Stimulated activated CD4-positive, alpha-beta T cell treated with anti-CD3 and anti-CD28 coated beads, TNF-alpha, amount 100 ng/mL, for 4 hours (primary cell): ENCODE measurements at regions not wholly inside any gene's neighbourhood (a gene's known extent, or its start where the extent isn't known, plus 50 kb on each side); places are given as distances from the start of the nearest gene placed in this dataset.

Source experiments
- DNase-seq, 3 experiments: peaks; one replicate each; pipeline ENCODE4 v3.0.0-alpha.2; 2020; ENCODE audit warnings: low read depth in 3 of 3

GRCh38 chr3:157807280-157807679, 298.9 kb downstream of the SHOX2 start:
- no peak for DNase-seq

GRCh38 chr3:157805538-157805937, 300.7 kb downstream of the SHOX2 start:
- DNase-seq = no peak

- DNase-seq = no peak
Observed at GRCh38 chr3:157794771-157795170, 291.6 kb upstream of the VEPH1 start.

GRCh38 chr3:157793745-157794144, 290.5 kb upstream of the VEPH1 start:
- DNase-seq = no peak

- no peak for DNase-seq
Observed at GRCh38 chr3:157789162-157789561, 285.9 kb upstream of the VEPH1 start.

- DNase-seq = no peak
Observed at GRCh38 chr3:157786618-157787017, 283.4 kb upstream of the VEPH1 start.

GRCh38 chr3:157786211-157786610, 283.0 kb upstream of the VEPH1 start:
- DNase-seq = no peak

- no peak for DNase-seq
Observed at GRCh38 chr3:157785102-157785826, 282.0 kb upstream of the VEPH1 start.

- DNase-seq = no peak
Observed at GRCh38 chr3:157782236-157782635, 279.0 kb upstream of the VEPH1 start.

DNA sequence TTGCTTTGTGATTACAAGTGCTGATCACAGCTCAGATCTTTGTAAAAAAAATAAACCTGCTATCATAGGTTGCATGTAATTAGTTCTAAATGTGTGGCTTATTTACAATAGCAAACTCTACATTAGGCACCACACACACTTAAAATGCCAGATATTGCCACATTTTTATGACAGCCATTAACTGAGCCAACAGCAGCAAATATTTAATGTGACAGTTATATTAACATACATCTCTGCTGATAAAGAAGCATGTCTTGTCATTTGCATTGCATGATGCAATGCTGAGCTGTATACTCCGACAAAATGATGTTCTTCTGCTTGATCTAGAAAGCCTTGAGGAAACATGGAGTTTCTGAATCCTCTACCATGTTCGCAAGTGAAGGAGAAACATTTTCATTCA, 273.6 kb upstream of the VEPH1 start:
- DNase-seq = no peak

DNA sequence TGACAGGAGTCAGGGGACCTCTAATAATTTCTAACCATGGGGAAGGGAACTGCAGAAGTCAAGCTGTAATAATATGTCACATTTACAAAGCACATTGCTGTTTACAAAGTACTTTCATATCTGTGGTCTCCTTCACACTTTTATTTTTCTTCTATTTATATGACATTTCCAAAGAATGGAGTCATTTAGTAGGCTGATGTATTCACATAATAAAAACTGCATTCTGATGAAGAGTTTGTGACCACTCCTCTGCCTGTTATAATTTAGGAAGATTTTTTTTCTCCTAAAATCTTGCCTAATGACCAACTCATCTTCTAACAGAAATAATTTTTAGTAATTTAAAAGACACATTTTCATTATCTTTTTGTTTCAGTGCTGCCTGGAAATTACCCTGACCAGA, 272.2 kb upstream of the VEPH1 start:
- no peak for DNase-seq

GRCh38 chr3:157769378-157769777, 266.2 kb upstream of the VEPH1 start:
- DNase-seq = no peak

DNA sequence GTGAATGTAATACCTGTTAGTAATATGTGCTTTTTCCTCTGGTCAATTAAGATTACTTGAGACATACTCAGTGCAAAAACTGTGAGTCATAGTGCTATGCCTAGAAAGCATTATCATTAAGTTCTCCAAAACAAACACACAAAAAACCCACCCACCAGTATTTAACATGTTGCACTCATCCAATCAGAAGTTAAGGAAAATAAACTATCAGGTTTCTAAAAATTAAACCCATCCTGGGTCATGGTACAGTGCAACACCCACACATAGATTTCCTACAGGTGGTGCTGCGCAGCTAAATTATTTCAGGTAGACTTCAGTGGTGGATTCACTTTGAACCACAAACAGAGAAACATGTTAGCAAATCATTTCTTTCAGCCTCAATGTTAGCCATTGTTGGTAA, 264.4 kb upstream of the VEPH1 start:
- no peak for DNase-seq

DNA sequence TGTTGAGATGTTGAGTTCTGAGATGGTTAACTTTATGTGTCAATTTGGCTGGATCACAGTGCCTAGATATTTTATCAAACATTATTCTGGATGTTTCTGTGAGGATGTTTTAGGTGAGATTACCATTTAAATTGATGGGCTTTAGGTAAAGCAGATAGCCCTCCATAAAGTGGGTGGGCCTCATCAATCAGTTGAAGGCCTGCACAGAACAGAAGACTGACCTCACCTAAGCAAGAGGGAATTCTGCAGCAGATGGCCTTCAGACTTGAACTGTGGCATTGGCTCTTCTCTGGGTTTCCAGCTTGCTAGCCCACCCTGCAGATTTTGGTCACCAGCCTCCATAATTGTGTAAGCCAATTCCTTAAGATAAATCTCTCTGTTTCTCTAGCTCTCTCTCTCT, 260.4 kb upstream of the VEPH1 start:
- no peak for DNase-seq

- no peak for DNase-seq
Observed at GRCh38 chr3:157759311-157759710, 256.1 kb upstream of the VEPH1 start.

DNA sequence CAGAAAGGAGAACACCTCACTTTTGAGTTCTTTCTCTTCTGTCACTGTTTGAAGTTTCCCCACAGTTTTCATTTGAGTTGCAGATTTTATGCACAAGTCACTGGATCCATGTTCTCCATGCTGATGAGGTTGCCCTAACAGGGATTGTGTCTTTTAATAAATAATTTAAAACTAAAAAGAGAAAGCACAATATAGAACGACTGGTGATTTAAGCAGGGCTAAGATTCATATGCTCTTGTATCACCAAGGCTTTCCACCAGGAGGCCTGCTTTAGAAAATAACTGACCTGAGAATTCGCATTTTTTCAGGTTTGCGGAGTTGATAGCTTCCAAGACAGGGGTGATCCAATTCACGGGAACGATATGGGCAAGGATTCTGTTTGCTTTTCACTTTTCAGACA, 252.0 kb upstream of the VEPH1 start:
- DNase-seq = no peak

- no peak for DNase-seq
Observed at GRCh38 chr3:157754451-157754850, 251.2 kb upstream of the VEPH1 start.

GRCh38 chr3:157753787-157754136, 250.5 kb upstream of the VEPH1 start:
- DNase-seq = no peak

DNA sequence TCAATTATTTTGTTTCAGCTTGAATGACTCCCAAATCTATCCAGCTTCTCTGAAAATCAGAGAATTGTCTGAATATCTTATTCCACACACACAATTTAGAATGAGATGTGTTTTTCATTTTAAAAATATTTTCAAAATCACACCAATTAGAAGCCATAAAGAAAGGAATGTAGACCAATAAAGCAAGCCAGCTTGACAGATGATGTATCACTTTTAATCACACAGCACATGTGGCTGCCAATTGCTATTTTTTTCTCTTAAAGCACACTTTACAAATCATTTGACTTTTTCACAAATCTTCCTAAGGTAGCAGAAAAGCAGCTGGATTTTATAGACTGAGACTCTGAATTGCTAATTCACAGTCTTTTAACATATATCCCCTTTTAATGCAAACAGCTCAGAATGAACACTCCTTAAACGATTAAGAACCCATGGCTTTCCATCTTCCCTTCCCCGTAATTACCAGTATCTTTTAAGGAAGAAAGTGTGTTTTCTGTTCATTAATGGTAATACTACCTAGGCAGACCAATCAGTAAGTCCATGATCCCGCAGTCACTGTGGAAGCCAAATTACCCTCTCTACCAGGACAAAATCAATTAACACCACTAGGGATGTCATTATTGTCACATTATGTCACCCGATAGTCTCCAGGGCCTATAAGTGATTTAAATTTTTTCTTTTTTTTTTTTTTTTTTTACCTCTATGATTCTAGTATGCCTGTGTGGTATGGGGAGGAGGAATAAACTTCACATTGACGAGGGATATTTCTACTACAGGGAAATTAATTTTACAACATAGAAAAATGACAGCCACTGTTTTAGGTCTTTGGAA, 250.0 kb upstream of the VEPH1 start:
- DNase-seq = no peak

- no peak for DNase-seq
Observed at GRCh38 chr3:157752554-157752953, 249.3 kb upstream of the VEPH1 start.

DNA sequence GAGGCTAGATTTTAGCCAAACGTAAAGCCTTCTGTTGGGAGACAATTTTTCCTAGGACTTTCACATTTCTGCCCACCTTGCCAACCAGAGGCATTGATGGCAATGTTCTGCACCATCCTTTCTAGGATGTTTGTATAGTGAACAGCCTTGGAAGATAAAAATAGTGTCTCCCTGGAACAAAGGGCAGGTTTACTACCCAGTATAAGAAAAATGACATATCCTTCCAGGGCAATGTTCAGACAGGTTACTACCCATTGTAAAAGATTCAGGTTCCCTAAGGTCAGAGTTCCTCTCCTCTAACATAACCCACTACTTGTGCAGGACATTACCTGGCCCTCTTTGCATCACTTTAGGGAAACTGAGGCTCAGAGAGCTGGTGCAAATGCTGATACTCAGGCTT, 248.2 kb upstream of the VEPH1 start:
- DNase-seq = no peak

- DNase-seq = no peak
Observed at GRCh38 chr3:157746391-157746790, 243.2 kb upstream of the VEPH1 start.

DNA sequence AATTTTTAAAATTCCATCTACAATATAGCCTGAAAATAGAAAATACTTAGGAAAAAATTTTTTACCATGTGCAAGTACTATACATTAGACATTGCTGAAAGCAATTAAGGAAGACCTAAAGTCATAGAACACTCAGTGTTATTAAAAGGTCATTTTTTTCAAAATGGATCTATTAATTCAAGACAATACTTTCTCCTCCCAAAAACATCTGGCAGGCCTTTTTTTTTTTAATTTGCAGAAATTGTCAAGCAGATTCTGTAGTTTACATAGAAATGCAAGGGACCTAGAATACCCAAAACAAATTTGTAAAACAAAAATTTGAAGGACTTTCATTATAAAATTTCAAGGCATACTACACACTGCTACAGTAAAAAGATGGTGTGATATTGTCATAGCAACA, 238.4 kb upstream of the VEPH1 start:
- DNase-seq = no peak
